ENCODE measurements at regions not wholly inside any gene's neighbourhood (a gene's known extent, or its start where the extent isn't known, plus 50 kb on each side); places are given as distances from the start of the nearest gene placed in this dataset.
"Not testable (repeated sequence)": the region's sequence is repeated elsewhere in the genome, so short reads cannot be mapped to it uniquely, and the experiment has no call there.

GRCh38 chr11:95432714-95433503 lies 201.9 kb upstream of the SESN3 start:
- in situ Hi-C loops (cut with HindIII; ENCODE audit: low sequenced_read_pairs) = no loop called here
- no peak for DNase-seq (ENCODE audit: low spot score)

GRCh38 chr11:95429376-95429907 lies 198.4 kb upstream of the SESN3 start:
- no peak for DNase-seq (ENCODE audit: low spot score)
- in situ Hi-C loops (cut with HindIII; ENCODE audit: low sequenced_read_pairs) = no loop called here

- in situ Hi-C loops (cut with HindIII; ENCODE audit: low sequenced_read_pairs) = no loop called here
- DNase-seq (ENCODE audit: low spot score) = no peak
These were observed 195.9 kb upstream of the SESN3 start for GRCh38 chr11:95426823-95427462.

- in situ Hi-C loops (cut with HindIII; ENCODE audit: low sequenced_read_pairs) = no loop called here
These were observed 188.9 kb upstream of the SESN3 start for GRCh38 chr11:95419915-95420314.

GRCh38 chr11:95418916-95419315 lies 187.9 kb upstream of the SESN3 start:
- in situ Hi-C loops (cut with HindIII; ENCODE audit: low sequenced_read_pairs) = no loop called here
- no peak for DNase-seq (ENCODE audit: low spot score)

More at GRCh38 chr11:95419915-95420314, 188.9 kb upstream of the SESN3 start:
- DNase-seq (ENCODE audit: low spot score) = no peak

GRCh38 chr11:95417832-95418231 lies 186.8 kb upstream of the SESN3 start:
- in situ Hi-C loops (cut with HindIII; ENCODE audit: low sequenced_read_pairs) = no loop called here
- no peak for DNase-seq (ENCODE audit: low spot score)

- in situ Hi-C loops (cut with HindIII; ENCODE audit: low sequenced_read_pairs) = no loop called here
- DNase-seq (ENCODE audit: low spot score) = no peak
These were observed 184.9 kb upstream of the SESN3 start for GRCh38 chr11:95415837-95416304.

- no peak for DNase-seq (ENCODE audit: low spot score)
- in situ Hi-C loops (cut with HindIII; ENCODE audit: low sequenced_read_pairs) = no loop called here
These were observed 183.2 kb upstream of the SESN3 start for GRCh38 chr11:95414217-95414616.

GRCh38 chr11:95413761-95414160 lies 182.8 kb upstream of the SESN3 start:
- in situ Hi-C loops (cut with HindIII; ENCODE audit: low sequenced_read_pairs) = no loop called here

GRCh38 chr11:95413021-95413420 lies 182.0 kb upstream of the SESN3 start:
- in situ Hi-C loops (cut with HindIII; ENCODE audit: low sequenced_read_pairs) = no loop called here
- no peak for DNase-seq (ENCODE audit: low spot score)

More at GRCh38 chr11:95413761-95414160, 182.8 kb upstream of the SESN3 start:
- DNase-seq (ENCODE audit: low spot score) = no peak

- in situ Hi-C loops (cut with HindIII; ENCODE audit: low sequenced_read_pairs) = no loop called here
- DNase-seq (ENCODE audit: low spot score) = no peak
These were observed 181.1 kb upstream of the SESN3 start for GRCh38 chr11:95412074-95412473.

GRCh38 chr11:95410707-95411106 lies 179.7 kb upstream of the SESN3 start:
- DNase-seq (ENCODE audit: low spot score); in situ Hi-C loops (cut with HindIII; ENCODE audit: low sequenced_read_pairs): not testable (repeated sequence)

- DNase-seq (ENCODE audit: low spot score) = no peak
- in situ Hi-C loops (cut with HindIII; ENCODE audit: low sequenced_read_pairs) = no loop called here
These were observed 175.3 kb upstream of the SESN3 start for GRCh38 chr11:95406271-95406670.

- in situ Hi-C loops (cut with HindIII; ENCODE audit: low sequenced_read_pairs) = no loop called here
- no peak for DNase-seq (ENCODE audit: low spot score)
These were observed 173.4 kb upstream of the SESN3 start for GRCh38 chr11:95404370-95404769.

GRCh38 chr11:95398437-95399112 lies 167.6 kb upstream of the SESN3 start:
- no peak for DNase-seq (ENCODE audit: low spot score)
- in situ Hi-C loops (cut with HindIII; ENCODE audit: low sequenced_read_pairs) = no loop called here

GRCh38 chr11:95392644-95393043 lies 161.6 kb upstream of the SESN3 start:
- in situ Hi-C loops (cut with HindIII; ENCODE audit: low sequenced_read_pairs) = no loop called here
- DNase-seq (ENCODE audit: low spot score) = no peak

GRCh38 chr11:95389427-95389826 lies 158.4 kb upstream of the SESN3 start:
- no peak for DNase-seq (ENCODE audit: low spot score)
- in situ Hi-C loops (cut with HindIII; ENCODE audit: low sequenced_read_pairs) = no loop called here

- DNase-seq (ENCODE audit: low spot score) = no peak
- in situ Hi-C loops (cut with HindIII; ENCODE audit: low sequenced_read_pairs) = no loop called here
These were observed 157.1 kb upstream of the SESN3 start for GRCh38 chr11:95388086-95388485.

GRCh38 chr11:95387325-95387724 lies 156.3 kb upstream of the SESN3 start:
- in situ Hi-C loops (cut with HindIII; ENCODE audit: low sequenced_read_pairs) = no loop called here
- DNase-seq (ENCODE audit: low spot score) = peak; percentile 3

GRCh38 chr11:95385577-95385976 lies 154.6 kb upstream of the SESN3 start:
- in situ Hi-C loops (cut with HindIII; ENCODE audit: low sequenced_read_pairs) = no loop called here
- no peak for DNase-seq (ENCODE audit: low spot score)
